DND-41 (cell line): ENCODE measurements at regions not wholly inside any gene's neighbourhood (a gene's known extent, or its start where the extent isn't known, plus 50 kb on each side); places are given as distances from the start of the nearest gene placed in this dataset.

Experiments used
- ATAC-seq: fragments of 200-7000 bp; cut with Tn5 transposase; 3 replicates; pipeline ENCODE4 v1.9.1; 2021; ENCODE audit warnings: low read depth; ENCODE audit not compliant: insufficient read depth
- DNase-seq: peaks from one replicate; pipeline ENCODE4 v3.0.0-alpha.2; 2020
- H2AFZ ChIP-seq: 2 replicates; pipeline ENCODE4 v1.6.0; 2012; ENCODE audit warnings: low read depth, low read length
- H3K27ac ChIP-seq: 2 replicates; pipeline ENCODE4 v1.5.1; 2012; ENCODE audit warnings: low read length, inconsistent platforms
- H3K27me3 ChIP-seq: fragments of 200-600 bp; sonication (generic); 2 replicates; pipeline ENCODE4 v1.6.0; 2012; ENCODE audit warnings: low read length, mild to moderate bottlenecking, inconsistent platforms; ENCODE audit not compliant: insufficient read depth, poor library complexity
- H3K36me3 ChIP-seq: 2 replicates; pipeline ENCODE4 v1.5.1; 2012; ENCODE audit warnings: low read length, inconsistent platforms; ENCODE audit not compliant: insufficient read depth
- H3K4me1 ChIP-seq: 2 replicates; pipeline ENCODE4 v1.5.1; 2012; ENCODE audit warnings: mild to moderate bottlenecking, low read length; ENCODE audit not compliant: insufficient read depth
- H3K4me2 ChIP-seq: 2 replicates; pipeline ENCODE4 v1.6.0; 2012; ENCODE audit warnings: mild to moderate bottlenecking, moderate library complexity, low read length, inconsistent platforms; ENCODE audit not compliant: insufficient read depth
- H3K4me3 ChIP-seq, 2 experiments: fragments of 200-600 bp in 1 of 2; shearing (Covaris generic) in 1 of 2; 2 replicates each; pipeline ENCODE4 v1.5.1; 2012 to 2016; ENCODE audit warnings: inconsistent platforms in 2 of 2, low read length in 2 of 2, mild to moderate bottlenecking in 2 of 2, low read depth in 1 of 2, moderate library complexity in 1 of 2
- H3K79me2 ChIP-seq: 2 replicates; pipeline ENCODE4 v1.6.0; 2012; ENCODE audit warnings: low read length, inconsistent platforms; ENCODE audit not compliant: insufficient read depth
- H3K9ac ChIP-seq: 2 replicates; pipeline ENCODE4 v1.6.0; 2012; ENCODE audit warnings: low read depth, mild to moderate bottlenecking, inconsistent platforms, low read length, moderate library complexity
- H3K9me3 ChIP-seq: 2 replicates; pipeline ENCODE4 v1.5.1; 2012; ENCODE audit warnings: low read length, moderate library complexity, mild to moderate bottlenecking, inconsistent platforms; ENCODE audit not compliant: insufficient read depth, severe bottlenecking
- H4K20me1 ChIP-seq: 2 replicates; pipeline ENCODE4 v1.6.0; 2012; ENCODE audit warnings: low read length; ENCODE audit not compliant: insufficient read depth
- EZH2 ChIP-seq: IDR thresholded peaks from 3 replicates; pipeline ENCODE4 v1.6.1; 2012; ENCODE audit warnings: borderline replicate concordance, low read depth, mild to moderate bottlenecking, moderate library complexity, low read length, inconsistent platforms; ENCODE audit not compliant: severe bottlenecking
- TF ChIP-seq, protein P1 (sequence below): IDR thresholded peaks from 2 replicates; pipeline ENCODE4 v1.5.1; 2012; ENCODE audit warnings: borderline replicate concordance, low read length, moderate library complexity, mild to moderate bottlenecking; ENCODE audit not compliant: poor library complexity, severe bottlenecking; ENCODE audit errors: extremely low read depth

DNA sequence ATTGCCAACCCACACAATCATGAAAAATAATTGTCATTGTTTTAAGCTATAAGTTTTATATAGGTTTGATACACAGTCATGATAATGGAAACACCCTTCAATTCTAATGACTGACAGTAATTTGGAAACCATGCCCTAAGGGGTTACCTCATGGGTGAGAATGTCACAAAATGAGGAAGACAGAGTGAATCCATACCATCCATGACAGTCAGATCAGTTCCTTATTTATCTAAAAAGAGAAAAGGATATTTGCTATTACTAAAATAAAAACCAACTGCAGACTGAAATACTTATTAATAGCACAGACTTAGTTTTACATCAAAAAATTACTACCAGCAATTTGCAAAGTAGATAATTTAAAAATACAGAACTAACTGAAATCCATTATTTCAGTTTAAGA lies 437.8 kb downstream of the UTRN start:
- no peak overlapping the region for H3K4me3 ChIP-seq
- no peak overlapping the region for H3K4me2 ChIP-seq
- no peak overlapping the region for H3K9ac ChIP-seq
- no peaks in the 10 kb centered on the region for H3K27me3 ChIP-seq
- ATAC-seq (no peak), DNase-seq (no peak)
- TF ChIP-seq EZH2, result no peak
- TF ChIP-seq, protein P1, sequence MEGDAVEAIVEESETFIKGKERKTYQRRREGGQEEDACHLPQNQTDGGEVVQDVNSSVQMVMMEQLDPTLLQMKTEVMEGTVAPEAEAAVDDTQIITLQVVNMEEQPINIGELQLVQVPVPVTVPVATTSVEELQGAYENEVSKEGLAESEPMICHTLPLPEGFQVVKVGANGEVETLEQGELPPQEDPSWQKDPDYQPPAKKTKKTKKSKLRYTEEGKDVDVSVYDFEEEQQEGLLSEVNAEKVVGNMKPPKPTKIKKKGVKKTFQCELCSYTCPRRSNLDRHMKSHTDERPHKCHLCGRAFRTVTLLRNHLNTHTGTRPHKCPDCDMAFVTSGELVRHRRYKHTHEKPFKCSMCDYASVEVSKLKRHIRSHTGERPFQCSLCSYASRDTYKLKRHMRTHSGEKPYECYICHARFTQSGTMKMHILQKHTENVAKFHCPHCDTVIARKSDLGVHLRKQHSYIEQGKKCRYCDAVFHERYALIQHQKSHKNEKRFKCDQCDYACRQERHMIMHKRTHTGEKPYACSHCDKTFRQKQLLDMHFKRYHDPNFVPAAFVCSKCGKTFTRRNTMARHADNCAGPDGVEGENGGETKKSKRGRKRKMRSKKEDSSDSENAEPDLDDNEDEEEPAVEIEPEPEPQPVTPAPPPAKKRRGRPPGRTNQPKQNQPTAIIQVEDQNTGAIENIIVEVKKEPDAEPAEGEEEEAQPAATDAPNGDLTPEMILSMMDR, result no peak
- no peak overlapping the region for H2AFZ ChIP-seq
- no peaks in the 10 kb centered on the region for H3K9me3 ChIP-seq
- no peaks in the 10 kb centered on the region for H4K20me1 ChIP-seq
- peaks cover 6% of the 10 kb centered on the region for H3K79me2 ChIP-seq
- peaks cover 16% of the 10 kb centered on the region; the same call in 1 of the 2 replicates for H3K36me3 ChIP-seq
- peaks cover 23% of the 10 kb centered on the region for H3K4me1 ChIP-seq
- no peak overlapping the region for H3K27ac ChIP-seq

GRCh38 chr6:144723431-144723830 lies 438.3 kb downstream of the UTRN start:
- H3K4me2 ChIP-seq, result no peak overlapping the region
- H3K9me3 ChIP-seq, result no peaks in the 10 kb centered on the region
- peaks cover 23% of the 10 kb centered on the region for H3K4me1 ChIP-seq
- H4K20me1 ChIP-seq, result no peaks in the 10 kb centered on the region
- no peaks in the 10 kb centered on the region for H3K27me3 ChIP-seq
- H2AFZ ChIP-seq, result no peak overlapping the region
- H3K4me3 ChIP-seq, result no peak overlapping the region
- no peak overlapping the region for H3K27ac ChIP-seq
- H3K9ac ChIP-seq, result no peak overlapping the region
- ATAC-seq (no peak), DNase-seq (no peak)
- TF ChIP-seq, protein P1, result no peak
- no peak for TF ChIP-seq EZH2
- peaks cover 16% of the 10 kb centered on the region; the same call in 1 of the 2 replicates for H3K36me3 ChIP-seq
- peaks cover 6% of the 10 kb centered on the region for H3K79me2 ChIP-seq

DNA sequence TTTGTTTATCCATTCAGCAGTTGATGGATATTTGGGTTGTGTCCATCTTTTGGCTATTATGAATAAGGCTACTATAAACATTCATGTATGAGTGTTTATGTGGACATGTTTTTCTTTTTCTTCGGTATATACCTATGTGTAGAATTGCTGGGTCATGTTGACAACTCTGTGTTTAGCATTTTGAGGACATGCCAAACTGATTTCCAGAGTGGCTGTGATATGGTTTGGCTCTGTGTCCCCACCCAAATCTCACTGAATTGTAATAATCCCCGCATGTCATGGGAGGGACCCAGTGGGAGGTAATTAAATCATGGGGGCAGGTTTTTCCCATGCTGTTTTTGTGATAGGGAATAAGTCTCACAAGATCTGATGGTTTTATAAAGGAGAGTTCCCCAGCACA lies 439.7 kb downstream of the UTRN start:
- Histone ChIP-seq H3K27me3 (no peaks in the 10 kb centered on the region), H3K4me2 (no peak overlapping the region), H4K20me1 (no peaks in the 10 kb centered on the region), H3K9ac (no peak overlapping the region), H3K4me1 (peaks cover 23% of the 10 kb centered on the region), H3K27ac (peak overlapping the region; percentile 20; the same call in 1 of the 2 replicates), H3K9me3 (no peaks in the 10 kb centered on the region), H2AFZ (no peak overlapping the region), H3K79me2 (peaks cover 6% of the 10 kb centered on the region), H3K36me3 (peaks cover 16% of the 10 kb centered on the region; the same call in 1 of the 2 replicates), H3K4me3 (no peak overlapping the region)
- DNase-seq, result no peak
- no peak for ATAC-seq
- no peak for TF ChIP-seq EZH2
- TF ChIP-seq, protein P1, result no peak
